OCI-LY7 (cell line): ENCODE measurements at regions not wholly inside any gene's neighbourhood (a gene's known extent, or its start where the extent isn't known, plus 50 kb on each side); places are given as distances from the start of the nearest gene placed in this dataset.

Experiments
- EZH2phosphoT487 ChIP-seq: fragments of 200-600 bp; sonication (generic); IDR thresholded peaks from 2 replicates; pipeline ENCODE4 v1.6.1; 2018; ENCODE audit warnings: low read depth, borderline replicate concordance, mild to moderate bottlenecking, mixed run types, antibody characterized with exemption, low read length, moderate library complexity, mixed read lengths
- TF ChIP-seq, protein P1 (sequence below): fragments of 200-600 bp; sonication (generic); conservative IDR thresholded peaks from 2 replicates; pipeline ENCODE4 v1.5.1; 2014; ENCODE audit warnings: mild to moderate bottlenecking, antibody characterized with exemption, low read length, moderate library complexity, mixed read lengths

DNA sequence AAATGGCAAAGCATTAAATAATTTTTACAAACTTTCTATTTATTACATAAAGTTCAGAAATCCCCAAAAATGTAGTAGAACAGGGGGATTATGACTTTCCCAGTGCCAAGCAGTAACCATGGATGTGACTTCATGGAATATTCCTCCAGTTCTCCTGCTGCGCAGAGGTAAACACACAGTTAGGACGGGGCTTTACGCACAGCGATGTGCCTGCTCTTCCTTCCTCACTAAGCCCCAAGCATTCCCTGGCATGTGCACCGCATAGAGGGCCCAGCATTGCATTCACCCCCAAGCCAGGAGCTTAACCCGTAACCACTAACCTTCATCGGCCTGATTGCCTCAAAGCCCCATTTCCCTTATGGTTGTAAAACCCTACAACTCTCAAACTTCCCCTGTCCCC is 471.7 kb downstream of the SOX11 start:
- TF ChIP-seq, protein P1, sequence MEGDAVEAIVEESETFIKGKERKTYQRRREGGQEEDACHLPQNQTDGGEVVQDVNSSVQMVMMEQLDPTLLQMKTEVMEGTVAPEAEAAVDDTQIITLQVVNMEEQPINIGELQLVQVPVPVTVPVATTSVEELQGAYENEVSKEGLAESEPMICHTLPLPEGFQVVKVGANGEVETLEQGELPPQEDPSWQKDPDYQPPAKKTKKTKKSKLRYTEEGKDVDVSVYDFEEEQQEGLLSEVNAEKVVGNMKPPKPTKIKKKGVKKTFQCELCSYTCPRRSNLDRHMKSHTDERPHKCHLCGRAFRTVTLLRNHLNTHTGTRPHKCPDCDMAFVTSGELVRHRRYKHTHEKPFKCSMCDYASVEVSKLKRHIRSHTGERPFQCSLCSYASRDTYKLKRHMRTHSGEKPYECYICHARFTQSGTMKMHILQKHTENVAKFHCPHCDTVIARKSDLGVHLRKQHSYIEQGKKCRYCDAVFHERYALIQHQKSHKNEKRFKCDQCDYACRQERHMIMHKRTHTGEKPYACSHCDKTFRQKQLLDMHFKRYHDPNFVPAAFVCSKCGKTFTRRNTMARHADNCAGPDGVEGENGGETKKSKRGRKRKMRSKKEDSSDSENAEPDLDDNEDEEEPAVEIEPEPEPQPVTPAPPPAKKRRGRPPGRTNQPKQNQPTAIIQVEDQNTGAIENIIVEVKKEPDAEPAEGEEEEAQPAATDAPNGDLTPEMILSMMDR, result no peak
- no peak for TF ChIP-seq EZH2phosphoT487
